LNCAP (cell line): ENCODE measurements at regions not wholly inside any gene's neighbourhood (a gene's known extent, or its start where the extent isn't known, plus 50 kb on each side); places are given as distances from the start of the nearest gene placed in this dataset.

Experiments
- CTCF ChIP-seq: fragments of 450-650 bp; IDR thresholded peaks from 2 replicates; pipeline ENCODE4 v1.5.1; 2017; ENCODE audit warnings: mild to moderate bottlenecking

GRCh38 chr10:43903451-43903850 lies 254.8 kb upstream of the ZNF32 start:
- no peak for TF ChIP-seq CTCF

GRCh38 chr10:43902842-43903241 lies 254.2 kb upstream of the ZNF32 start:
- no peak for TF ChIP-seq CTCF

DNA sequence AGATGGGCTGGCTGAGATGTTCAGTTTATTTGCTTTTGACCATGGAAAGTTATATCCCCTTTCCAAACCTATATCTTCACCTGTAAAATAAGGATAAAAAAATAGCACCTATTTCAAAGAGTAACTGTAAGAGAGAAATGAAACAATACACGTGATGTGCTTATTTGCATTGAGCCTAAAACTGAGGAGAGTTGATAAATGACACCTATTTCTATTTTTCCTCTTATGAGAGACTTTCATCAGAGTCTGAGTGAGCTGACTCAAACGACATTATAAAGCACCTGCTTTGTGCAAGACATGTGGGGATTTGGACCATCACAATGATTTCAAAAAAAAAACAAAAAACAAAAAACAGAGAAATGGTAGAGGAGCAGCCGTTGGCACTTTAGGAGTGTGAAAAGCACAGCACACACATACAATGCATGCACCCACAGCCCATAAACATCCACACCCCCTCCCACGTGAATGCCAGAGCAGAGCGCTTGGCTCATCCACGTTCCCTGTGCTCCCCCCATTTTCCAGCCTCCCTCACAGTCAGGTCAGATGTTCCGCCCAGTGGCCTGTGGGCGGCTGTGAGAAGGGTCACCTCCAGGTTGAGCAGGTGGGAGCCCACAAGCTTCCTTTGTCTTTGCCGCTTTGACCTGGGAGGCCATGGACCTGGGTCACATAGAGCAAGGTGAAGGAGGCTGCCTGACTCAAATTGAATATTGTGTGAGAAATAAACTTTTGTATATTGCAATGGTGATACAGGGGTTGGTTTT lies 253.2 kb upstream of the ZNF32 start:
- TF ChIP-seq CTCF, result no peak

- no peak for TF ChIP-seq CTCF
Measured at GRCh38 chr10:43901302-43901701, 252.6 kb upstream of the ZNF32 start.

- TF ChIP-seq CTCF, result no peak
Measured at GRCh38 chr10:43900571-43900970, 251.9 kb upstream of the ZNF32 start.

DNA sequence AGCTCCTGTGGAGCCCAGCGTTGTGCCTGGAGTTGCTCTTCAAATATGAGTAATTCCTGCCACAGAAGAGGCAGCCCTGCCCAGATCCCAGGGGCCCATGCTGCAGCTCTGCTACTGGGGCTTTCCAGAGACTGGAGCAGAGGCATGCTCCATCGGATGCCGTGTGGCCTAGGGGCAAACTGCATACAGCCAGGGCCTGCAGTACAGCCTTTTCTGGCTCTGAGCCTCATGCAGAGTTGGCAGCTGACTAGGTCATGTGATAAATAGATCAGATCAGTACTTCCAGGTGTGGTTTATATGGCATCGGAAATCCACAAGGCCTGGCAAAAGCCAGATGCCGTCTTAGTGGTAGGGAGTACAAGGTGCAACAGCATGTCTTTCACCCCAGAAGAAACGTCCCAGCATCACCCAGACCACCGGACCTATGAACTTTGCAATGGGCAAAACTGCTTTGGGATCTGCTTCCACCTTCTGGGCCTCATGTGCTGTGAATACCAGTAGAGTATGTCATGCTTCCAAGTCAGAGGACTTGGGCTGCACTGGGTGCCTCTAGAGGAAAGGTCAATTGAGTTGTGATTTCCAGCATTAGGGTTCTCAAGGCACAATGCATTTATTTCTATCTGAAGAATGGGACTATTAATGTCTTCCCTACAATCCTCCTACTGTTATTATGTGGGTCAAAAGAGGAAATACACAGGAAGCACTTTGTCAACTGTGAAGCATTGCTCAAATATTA lies 250.7 kb upstream of the ZNF32 start:
- no peak for TF ChIP-seq CTCF

GRCh38 chr10:43898592-43898991 lies 249.9 kb upstream of the ZNF32 start:
- TF ChIP-seq CTCF, result no peak
